ENCODE measurements at regions not wholly inside any gene's neighbourhood (a gene's known extent, or its start where the extent isn't known, plus 50 kb on each side); places are given as distances from the start of the nearest gene placed in this dataset.

- DNase-seq (ENCODE audit: low read depth) = no peak
- TF ChIP-seq CTCF (IDR thresholded peaks at IDR 0.05; ENCODE audit: insufficient read depth, low read depth, low read length, missing control alignments) = no peak
Observed at GRCh38 chr22:44438056-44438455, 60.0 kb downstream of the RTL6 start.

GRCh38 chr22:44437216-44438055 is 60.6 kb downstream of the RTL6 start:
- DNase-seq (ENCODE audit: low read depth) = no peak
- H3K4me3 ChIP-seq (ENCODE audit: low read depth, low read length) = no peak overlapping the region
- no peak for TF ChIP-seq CTCF (IDR thresholded peaks at IDR 0.05; ENCODE audit: insufficient read depth, low read depth, low read length, missing control alignments)

More at GRCh38 chr22:44438056-44438455, 60.0 kb downstream of the RTL6 start:
- H3K4me3 ChIP-seq (ENCODE audit: low read depth, low read length) = no peak overlapping the region

GRCh38 chr22:44436736-44437135 is 61.3 kb downstream of the RTL6 start:
- no peak overlapping the region for H3K4me3 ChIP-seq (ENCODE audit: low read depth, low read length)
- TF ChIP-seq CTCF (IDR thresholded peaks at IDR 0.05; ENCODE audit: insufficient read depth, low read depth, low read length, missing control alignments) = no peak
- DNase-seq (ENCODE audit: low read depth) = no peak

- TF ChIP-seq CTCF (IDR thresholded peaks at IDR 0.05; ENCODE audit: insufficient read depth, low read depth, low read length, missing control alignments) = no peak
- H3K4me3 ChIP-seq (ENCODE audit: low read depth, low read length) = no peak overlapping the region
Observed at GRCh38 chr22:44431256-44431655, 66.8 kb downstream of the RTL6 start.

GRCh38 chr22:44430716-44431115 is 67.3 kb downstream of the RTL6 start:
- no peak for TF ChIP-seq CTCF (IDR thresholded peaks at IDR 0.05; ENCODE audit: insufficient read depth, low read depth, low read length, missing control alignments)
- no peak for DNase-seq (ENCODE audit: low read depth)
- no peak overlapping the region for H3K4me3 ChIP-seq (ENCODE audit: low read depth, low read length)

More at GRCh38 chr22:44431256-44431655, 66.8 kb downstream of the RTL6 start:
- no peak for DNase-seq (ENCODE audit: low read depth)

- no peak for DNase-seq (ENCODE audit: low read depth)
- H3K4me3 ChIP-seq (ENCODE audit: low read depth, low read length) = no peak overlapping the region
- TF ChIP-seq CTCF (IDR thresholded peaks at IDR 0.05; ENCODE audit: insufficient read depth, low read depth, low read length, missing control alignments) = no peak
Observed at GRCh38 chr22:44429941-44430587, 68.0 kb downstream of the RTL6 start.

Measured in GM12865 (cell line).